ENCODE measurements at regions not wholly inside any gene's neighbourhood (a gene's known extent, or its start where the extent isn't known, plus 50 kb on each side); places are given as distances from the start of the nearest gene placed in this dataset.

DNA sequence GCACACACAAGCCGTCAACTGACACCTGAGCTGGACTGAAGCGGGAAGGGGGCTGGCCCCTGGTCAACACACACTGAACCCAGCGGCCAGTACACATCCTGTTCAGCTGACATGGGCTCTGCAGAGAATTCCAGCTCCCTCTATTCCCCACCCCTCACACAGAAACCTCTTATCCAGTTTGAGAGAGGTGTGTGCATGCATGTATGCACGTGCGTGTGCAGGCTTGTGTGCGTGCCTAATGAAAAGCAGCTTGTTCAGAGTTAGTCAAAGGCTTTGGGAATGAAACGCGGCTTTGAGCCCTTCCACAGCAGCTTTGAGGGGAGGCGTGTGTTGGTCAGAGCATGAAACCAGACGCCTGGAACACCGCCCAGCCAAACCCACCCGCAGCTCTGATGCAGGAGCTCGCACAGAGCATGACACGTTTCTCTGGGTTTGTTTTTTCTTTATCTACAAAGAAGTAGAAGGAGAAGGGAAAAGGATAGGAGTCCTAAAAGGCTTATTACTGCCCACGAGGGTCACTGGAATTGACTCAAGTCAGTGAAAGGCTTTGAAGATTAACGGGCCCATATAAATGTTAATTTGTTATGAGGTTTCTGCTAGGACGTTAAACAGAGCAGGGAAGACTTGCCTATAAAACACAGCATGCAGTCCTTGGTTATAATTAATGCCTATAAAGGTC is 184.2 kb downstream of the ETS2 start:
- TF ChIP-seq, protein P1, sequence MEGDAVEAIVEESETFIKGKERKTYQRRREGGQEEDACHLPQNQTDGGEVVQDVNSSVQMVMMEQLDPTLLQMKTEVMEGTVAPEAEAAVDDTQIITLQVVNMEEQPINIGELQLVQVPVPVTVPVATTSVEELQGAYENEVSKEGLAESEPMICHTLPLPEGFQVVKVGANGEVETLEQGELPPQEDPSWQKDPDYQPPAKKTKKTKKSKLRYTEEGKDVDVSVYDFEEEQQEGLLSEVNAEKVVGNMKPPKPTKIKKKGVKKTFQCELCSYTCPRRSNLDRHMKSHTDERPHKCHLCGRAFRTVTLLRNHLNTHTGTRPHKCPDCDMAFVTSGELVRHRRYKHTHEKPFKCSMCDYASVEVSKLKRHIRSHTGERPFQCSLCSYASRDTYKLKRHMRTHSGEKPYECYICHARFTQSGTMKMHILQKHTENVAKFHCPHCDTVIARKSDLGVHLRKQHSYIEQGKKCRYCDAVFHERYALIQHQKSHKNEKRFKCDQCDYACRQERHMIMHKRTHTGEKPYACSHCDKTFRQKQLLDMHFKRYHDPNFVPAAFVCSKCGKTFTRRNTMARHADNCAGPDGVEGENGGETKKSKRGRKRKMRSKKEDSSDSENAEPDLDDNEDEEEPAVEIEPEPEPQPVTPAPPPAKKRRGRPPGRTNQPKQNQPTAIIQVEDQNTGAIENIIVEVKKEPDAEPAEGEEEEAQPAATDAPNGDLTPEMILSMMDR (IDR thresholded peaks at IDR 0.05; ENCODE audit: low read depth, low read length) = no peak
- TF ChIP-seq, protein P2, sequence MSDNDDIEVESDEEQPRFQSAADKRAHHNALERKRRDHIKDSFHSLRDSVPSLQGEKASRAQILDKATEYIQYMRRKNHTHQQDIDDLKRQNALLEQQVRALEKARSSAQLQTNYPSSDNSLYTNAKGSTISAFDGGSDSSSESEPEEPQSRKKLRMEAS (IDR thresholded peaks at IDR 0.05; ENCODE audit: low read depth, low read length) = no peak
- TF ChIP-seq POLR2A (IDR thresholded peaks at IDR 0.05; ENCODE audit: extremely low read depth, insufficient read length) = no peak
